ENCODE measurements at regions not wholly inside any gene's neighbourhood (a gene's known extent, or its start where the extent isn't known, plus 50 kb on each side); places are given as distances from the start of the nearest gene placed in this dataset.

DNA sequence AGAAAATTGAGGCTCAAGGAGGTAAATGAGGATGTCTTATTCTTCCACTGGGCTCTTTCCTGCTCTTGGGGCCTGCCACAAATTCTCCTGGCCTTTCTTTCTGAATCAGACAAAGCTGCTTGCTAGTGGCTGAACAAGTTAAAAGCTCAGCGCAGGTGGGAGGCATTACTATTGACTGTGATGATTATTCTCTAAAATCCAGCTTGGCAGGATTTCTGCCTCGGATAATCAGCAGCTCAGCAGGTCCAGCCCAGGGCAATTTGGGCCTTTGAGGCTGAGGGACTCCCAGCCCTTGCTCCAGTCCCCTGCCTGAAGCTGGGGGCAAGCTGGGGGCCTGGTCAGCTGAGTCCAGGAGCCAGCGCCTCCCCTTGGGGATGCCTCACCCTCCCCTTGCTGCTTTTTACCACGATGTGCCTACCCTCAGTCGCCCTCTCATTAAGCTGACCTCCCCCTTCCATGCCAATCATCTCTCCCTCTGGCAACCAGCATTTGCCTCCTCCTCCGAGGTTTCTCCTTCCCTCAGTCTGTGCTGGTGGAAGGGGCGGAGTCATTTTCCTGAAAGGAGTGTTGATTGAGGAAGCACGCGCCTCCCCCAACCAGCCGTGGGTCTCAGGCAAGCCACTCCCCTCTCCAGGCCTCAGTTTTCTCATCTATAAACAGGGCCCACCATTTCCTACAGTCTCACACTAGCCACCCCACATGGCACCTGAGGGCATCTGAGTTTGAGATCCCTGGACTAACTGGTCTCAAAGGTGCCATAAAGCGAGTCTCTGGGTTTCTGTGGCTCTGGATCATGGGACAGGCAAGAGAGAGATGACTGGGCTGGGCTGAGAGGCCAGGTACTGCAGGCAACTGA lies 60.6 kb upstream of the PRDM11 start:
- TF ChIP-seq CTCF (IDR thresholded peaks at IDR 0.05; ENCODE audit: low read depth, low read length, poor library complexity, severe bottlenecking) = no peak
- no peak for TF ChIP-seq EZH2phosphoT487 (IDR thresholded peaks at IDR 0.05; ENCODE audit: borderline replicate concordance, low read length)

All from DOHH2 (cell line).